Suppressor macrophage treated with lipopolysaccharide for 4 hours (primary cell): ENCODE measurements at regions not wholly inside any gene's neighbourhood (a gene's known extent, or its start where the extent isn't known, plus 50 kb on each side); places are given as distances from the start of the nearest gene placed in this dataset.
"Not testable (repeated sequence)": the region's sequence is repeated elsewhere in the genome, so short reads cannot be mapped to it uniquely, and the experiment has no call there.

ENCODE experiments used
- DNase-seq: peaks from one replicate; pipeline ENCODE4 v3.0.0-alpha.2; 2020

DNA sequence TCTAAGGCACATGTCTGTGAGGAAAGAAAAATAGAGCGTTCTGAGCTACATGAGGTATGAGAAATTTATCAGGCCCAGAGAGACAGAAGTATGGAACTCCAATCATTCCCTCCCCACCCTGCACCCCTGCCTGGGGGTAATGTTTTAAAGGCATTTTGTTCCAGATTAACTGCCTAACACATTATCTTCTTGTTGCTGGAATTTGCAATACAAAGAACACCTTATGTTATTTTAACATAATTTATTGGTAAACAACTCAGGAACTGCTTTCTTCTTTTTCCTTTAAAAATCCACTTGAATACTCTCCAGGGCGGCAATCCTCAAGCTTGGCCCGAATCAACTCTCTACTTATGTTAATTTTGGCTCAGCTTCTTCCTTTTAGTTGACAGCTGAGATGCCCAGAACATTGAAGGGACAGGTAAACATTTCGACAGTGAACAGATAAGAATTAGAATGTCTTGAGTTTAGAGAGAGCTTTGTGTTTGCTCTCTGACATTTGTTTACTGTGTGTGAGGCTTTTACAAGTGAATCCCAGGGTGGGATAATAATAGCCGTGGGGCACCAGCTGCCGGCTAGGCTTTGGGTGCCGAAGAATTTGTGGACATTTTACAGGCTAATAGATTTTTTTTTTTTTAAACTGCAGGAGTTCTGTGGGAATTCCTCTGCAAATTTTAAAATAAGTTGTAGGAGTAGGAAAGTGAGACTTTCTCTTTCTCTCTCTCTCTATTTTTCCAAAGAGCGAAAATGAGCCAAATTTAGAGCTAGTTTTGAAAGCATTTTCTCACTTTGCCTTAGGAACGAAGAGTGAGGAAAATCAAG lies 96.4 kb upstream of the TAF11L2 start:
- DNase-seq, result no peak

GRCh38 chr5:17402289-17403121 lies 95.5 kb upstream of the TAF11L2 start:
- DNase-seq, result no peak

DNA sequence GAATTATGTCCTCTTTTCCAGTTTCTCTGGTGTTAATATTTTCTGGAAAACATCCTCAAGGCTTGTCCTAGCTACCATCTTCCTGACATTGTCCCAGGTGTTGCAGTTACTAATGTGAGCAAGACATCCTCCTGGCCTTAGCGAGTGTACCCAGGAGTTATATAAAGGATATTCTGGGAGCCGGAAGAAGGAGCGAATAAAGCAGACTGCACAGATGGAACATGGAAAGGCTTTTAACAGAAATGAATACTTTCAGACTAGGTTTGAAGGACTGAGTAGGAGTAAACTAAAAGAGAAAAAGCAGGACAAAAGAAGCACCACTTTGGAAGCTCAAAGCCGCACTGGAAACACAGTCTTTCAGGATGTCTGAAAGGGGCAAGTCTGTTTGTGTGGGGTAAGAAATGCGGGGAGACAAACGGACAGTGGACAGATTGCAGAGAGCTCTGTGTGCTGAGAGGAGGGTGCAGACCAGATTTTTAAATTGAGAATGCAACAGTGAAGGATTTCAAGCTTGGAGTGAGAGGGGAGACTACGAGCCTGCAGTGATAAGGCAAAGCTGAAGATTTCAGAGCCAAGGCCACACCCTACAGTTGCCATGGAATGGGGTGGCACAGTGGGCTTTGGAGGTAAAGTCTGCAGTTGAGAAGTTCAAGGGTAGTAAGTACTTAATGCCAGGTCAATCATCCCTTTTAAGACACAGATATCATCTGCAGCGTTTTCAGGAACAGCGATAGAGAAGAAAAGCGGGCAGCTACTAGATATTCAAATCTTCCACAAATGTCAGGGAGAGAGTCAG lies 94.1 kb upstream of the TAF11L2 start:
- DNase-seq, result no peak

DNA sequence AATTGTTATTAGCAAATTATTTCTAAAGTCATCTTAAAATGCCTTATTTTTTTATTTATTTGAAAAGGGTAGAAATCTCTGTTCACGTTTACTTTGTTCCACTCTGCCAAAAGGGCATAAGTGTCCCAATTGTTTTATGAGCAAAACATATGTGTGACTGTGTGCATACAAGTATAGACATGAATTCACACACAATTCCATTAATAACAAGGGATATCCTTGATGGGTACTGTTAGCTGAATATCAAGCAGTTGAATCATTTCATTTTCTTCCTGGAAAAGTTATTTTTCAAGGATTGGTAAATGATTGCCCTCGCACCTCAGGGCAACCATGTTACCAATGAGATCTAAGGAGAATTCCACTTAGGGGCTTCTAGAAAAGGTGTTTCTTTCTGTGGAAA lies 92.1 kb upstream of the TAF11L2 start:
- no peak for DNase-seq

DNA sequence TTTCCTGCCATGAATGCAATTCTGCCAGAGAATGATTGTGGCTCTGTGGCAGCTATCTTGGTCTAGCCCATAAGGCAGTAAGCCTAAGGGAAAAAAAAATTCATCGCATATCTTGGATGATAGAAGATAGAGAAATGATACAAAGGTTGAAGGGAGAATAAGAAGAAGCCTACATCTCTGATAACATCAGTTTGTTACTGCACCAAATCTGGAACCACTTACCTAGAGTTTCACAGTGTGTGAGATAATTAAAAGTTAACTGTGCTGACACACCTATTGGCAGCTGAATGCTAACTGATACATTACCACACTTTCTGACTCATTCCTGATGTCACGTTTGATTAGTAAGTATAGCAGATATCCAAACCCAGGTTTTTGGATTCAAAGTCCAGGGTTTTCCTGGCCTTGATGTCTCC lies 91.6 kb upstream of the TAF11L2 start:
- no peak for DNase-seq

DNA sequence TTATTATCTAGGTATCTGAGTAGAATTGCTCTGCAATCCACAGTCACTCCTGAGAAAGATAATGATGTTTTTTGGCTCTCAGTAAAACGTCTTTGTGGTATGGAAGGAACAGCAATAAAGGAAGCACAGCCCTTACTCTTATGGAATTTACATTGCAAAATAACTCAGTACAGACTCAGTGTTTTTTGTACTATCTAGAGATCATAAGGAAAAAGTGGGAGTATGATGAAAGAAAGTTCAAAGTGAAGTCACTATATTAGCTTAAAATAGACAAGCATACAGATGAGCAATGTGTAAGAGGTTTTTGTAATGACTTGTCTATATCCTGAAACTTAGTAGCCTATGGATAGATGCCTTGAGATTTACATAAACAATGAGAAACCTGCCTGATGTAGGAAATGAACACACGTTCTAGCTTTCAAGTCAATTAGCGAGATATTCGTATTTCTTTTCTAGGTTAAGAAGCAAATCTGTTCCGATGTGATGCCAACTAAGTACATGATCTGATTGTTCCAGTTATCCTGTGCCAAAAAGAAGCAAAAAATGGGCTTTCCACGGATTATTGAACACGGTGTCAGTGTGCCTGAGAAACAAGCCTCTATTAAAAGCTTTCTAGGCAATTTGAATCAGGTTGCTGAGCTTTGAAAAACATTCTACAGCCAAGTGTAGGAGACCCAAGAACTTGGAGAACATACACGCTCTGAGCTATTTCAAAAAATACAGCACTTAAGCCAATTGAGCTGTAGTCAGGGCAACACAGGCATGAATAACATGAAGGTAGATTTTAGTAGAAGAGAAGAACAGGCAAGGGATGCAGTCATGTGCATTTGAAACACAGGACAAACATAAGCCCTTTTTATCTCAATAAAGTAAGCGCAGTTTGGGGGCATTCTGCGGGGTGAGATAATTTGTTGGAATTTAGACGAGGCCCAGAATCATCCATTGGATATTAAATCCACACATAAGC lies 86.3 kb upstream of the TAF11L2 start:
- peak; percentile 78 for DNase-seq

GRCh38 chr5:17412760-17413671 lies 85.0 kb upstream of the TAF11L2 start:
- peak; percentile 71 for DNase-seq

DNA sequence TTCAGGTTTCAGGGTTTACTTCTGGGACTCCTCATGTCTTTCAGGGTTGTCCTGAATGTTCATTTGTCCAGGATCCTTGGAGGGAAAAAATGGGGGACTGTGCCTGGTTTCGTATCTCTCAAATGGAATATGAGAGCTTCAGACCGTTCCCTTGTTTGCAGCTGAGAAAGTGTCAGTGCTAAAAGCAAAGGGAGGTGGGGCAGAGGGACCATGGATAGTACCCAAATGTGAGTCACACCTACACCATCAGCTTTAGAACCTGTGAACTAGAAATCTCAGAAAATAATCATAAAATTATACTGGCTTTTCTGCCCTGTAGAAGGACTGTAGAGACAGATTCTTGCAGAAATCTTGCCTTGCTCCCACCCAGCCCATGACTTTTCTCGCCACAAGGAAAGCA lies 84.3 kb upstream of the TAF11L2 start:
- no peak for DNase-seq

DNA sequence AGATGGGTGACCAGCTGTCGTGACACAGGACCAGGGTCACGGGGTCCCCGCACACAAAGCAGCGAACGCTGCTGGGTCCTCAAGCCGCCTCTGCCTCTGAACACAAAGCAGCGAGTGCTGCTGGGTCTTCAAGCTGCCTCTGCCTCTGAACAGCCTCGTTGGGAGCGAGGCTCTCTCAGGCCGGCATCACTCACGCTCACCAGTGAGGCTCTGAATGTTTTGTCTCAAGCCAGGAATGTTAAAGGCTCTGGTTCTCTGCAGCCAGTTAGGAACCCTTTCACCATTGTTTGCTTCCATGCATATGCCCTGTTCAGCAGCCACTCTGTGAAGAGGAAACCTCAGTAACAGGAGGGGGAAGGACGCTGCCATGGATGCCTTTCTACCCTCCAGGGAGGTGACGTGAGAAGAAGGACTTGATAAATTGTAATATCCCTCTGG lies 82.7 kb upstream of the TAF11L2 start:
- DNase-seq, result no peak

- not testable (repeated sequence) for DNase-seq
Measured at GRCh38 chr5:17416374-17416773, 81.7 kb upstream of the TAF11L2 start.

DNA sequence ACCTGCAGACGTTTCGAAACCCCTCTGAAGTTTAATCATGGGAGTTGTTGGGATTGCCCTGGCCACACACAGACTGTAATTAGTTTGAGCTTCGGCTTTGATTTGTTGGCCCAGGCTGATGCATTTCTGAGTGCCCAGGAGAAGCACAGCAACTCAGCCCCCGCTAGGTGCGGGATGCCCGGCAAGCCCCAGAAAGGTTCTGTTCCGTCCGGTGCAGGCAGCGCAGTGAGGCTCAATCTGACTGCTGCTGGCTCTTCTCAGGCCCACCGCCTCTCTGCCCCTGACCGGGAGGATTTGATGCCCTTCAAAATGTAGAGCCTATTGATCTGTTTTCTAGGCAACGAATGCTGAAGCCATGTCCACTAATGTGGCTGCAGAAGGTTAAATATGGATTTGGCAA lies 73.4 kb upstream of the TAF11L2 start:
- no peak for DNase-seq

- DNase-seq, result no peak
Measured at GRCh38 chr5:17425385-17426070, 72.5 kb upstream of the TAF11L2 start.

- peak; percentile 75 for DNase-seq
Measured at GRCh38 chr5:17426104-17426749, 71.8 kb upstream of the TAF11L2 start.

DNA sequence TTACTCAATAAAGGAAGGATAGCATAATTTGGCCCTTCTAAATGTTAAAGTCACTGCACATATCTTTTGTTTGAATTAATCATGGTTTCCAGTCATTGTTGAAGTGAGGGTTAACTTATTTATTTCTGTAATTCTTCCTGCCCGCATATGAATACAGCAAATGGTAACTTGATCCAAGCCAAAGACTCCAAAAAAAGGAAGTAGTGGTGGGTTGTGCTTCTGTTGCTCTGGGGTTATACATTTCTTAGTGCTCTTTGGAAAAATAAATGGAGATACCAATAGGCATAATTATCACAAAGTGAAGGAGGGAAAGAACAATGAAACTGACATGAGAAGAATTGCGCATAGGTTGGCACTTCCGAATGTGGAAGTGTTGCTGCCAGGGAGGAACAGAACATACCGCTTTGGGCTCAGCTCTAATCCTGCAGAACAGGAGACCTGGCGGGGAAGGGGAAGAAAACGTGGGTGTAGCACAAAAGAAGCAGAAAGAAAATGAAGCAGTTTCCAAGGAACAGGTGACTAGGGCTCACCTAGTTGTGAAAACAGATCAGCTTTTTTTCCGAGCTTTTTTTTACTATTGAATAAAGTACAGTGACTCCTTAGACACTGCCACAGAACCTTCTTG lies 69.7 kb upstream of the TAF11L2 start:
- DNase-seq, result peak; percentile 19

GRCh38 chr5:17429353-17429752 lies 68.7 kb upstream of the TAF11L2 start:
- DNase-seq, result no peak

- DNase-seq, result no peak
Measured at GRCh38 chr5:17430241-17430640, 67.8 kb upstream of the TAF11L2 start.

DNA sequence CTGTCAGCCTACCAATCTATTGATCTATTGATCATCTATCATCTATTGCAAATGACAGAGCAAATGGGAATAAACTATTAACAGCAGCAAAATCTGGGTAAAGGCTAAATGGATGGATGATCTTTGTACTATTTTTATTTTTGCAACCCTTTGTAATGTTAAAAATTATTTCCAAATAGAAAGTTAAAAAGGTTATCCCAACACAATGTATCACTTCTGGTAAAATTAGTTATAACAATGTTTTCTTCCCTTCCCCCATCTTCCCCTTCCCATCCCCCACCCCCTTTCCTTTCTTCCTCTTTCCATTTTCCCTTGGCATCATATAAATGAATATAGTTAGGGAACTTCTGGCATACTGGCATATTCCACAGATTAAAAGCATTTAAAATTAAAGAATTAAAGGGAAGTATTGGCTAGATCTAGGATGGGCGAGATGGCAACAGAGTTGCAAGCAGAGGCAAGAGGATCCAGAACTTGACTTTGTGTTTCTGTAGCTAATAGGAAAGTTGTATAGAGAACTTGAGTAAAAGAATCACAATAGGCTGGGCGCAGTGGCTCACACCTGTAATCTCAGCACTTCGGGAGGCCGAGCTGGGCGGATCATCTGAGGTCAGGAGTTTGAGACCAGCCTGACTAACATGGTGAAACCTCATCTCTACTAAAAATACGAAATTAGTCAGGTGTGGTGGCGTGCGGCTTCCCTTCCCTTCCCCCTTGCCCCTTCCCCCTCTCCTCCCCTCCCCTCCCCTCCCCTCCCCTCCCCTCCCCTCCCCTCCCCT lies 66.6 kb upstream of the TAF11L2 start:
- peak; percentile 19 for DNase-seq

DNA sequence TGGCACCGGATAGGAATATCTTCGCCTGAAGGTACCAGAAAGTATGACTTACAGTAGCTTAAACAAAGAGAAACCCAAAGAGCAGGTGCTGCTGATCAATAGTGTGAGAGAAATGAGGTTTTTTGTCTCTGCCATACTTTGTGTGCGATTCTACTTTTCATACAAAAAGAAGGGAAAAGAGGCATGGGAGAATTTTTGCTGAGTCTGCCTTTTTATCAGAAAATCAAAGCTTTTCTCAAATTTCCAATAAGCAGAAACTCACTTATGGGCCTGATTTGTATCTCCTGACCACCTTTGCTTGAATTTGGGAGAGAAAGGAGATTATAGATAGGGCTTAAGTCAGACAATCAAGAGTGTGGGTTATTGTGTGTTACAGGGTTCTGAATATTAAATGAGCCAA lies 65.5 kb upstream of the TAF11L2 start:
- DNase-seq, result no peak
